Spleen (tissue), 11 donors: ENCODE measurements at regions not wholly inside any gene's neighbourhood (a gene's known extent, or its start where the extent isn't known, plus 50 kb on each side); places are given as distances from the start of the nearest gene placed in this dataset.

Experiments
- DNase-seq: peaks from one replicate; pipeline ENCODE4 v3.0.0-alpha.2; 2020
- H3K27ac ChIP-seq, 8 donors: fragments of 200-600 bp; sonication (generic) in 7 of 8; 1 replicate in 4 of 8; 2 replicates in 4 of 8; pipeline versions ENCODE4 v1.5.0 to v1.8.0; 2016 to 2021; ENCODE audit warnings: inconsistent platforms in 4 of 8, mild to moderate bottlenecking in 4 of 8, moderate library complexity in 1 of 8
- H3K27me3 ChIP-seq, 7 donors: fragments of 200-600 bp; sonication (generic) in 6 of 7; replicated peaks in 1 of 7; 1 replicate in 4 of 7; 2 replicates in 3 of 7; pipeline versions ENCODE4 v1.5.0 to v1.8.0; 2016 to 2021; ENCODE audit warnings: inconsistent platforms in 3 of 7, mild to moderate bottlenecking in 1 of 7
- H3K36me3 ChIP-seq, 6 donors: fragments of 200-600 bp; sonication (generic) in 5 of 6; 1 replicate in 4 of 6; 2 replicates in 2 of 6; pipeline versions ENCODE4 v1.5.0 to v1.8.0; 2016 to 2021; ENCODE audit warnings: inconsistent platforms in 2 of 6
- H3K4me1 ChIP-seq, 6 donors: fragments of 200-600 bp; sonication (generic) in 5 of 6; 1 replicate in 3 of 6; 2 replicates in 3 of 6; pipeline versions ENCODE4 v1.5.0 to v1.8.0; 2016 to 2021; ENCODE audit warnings: inconsistent platforms in 3 of 6
- H3K4me3 ChIP-seq, 8 donors: fragments of 200-600 bp; sonication (generic) in 7 of 8; 1 replicate in 4 of 8; 2 replicates in 4 of 8; pipeline versions ENCODE4 v1.5.0 to v1.8.0; 2016 to 2021; ENCODE audit warnings: inconsistent platforms in 4 of 8, mild to moderate bottlenecking in 4 of 8, moderate library complexity in 2 of 8
- H3K9me3 ChIP-seq, 8 donors: fragments of 200-600 bp; sonication (generic) in 7 of 8; 1 replicate in 4 of 8; 2 replicates in 4 of 8; pipeline versions ENCODE4 v1.5.0 to v1.8.0; 2016 to 2021; ENCODE audit warnings: inconsistent platforms in 4 of 8
- POLR2A ChIP-seq, 3 donors: fragments of 450-650 bp; IDR thresholded peaks; one replicate each; pipeline ENCODE4 v1.5.1; 2017; ENCODE audit warnings: antibody characterized with exemption in 3 of 3, mild to moderate bottlenecking in 1 of 3
- POLR2AphosphoS5 ChIP-seq, 3 donors: sonication (generic); formaldehyde crosslinking; IDR thresholded peaks; one replicate each; pipeline ENCODE4 v1.5.1; 2017; ENCODE audit warnings: antibody characterized with exemption in 3 of 3
- WGBS, 5 donors: extraction: QIAGEN DNeasy Blood & Tissue Kit in 3 of 5; methylation state at CpG; one replicate each; pipeline versions ENCODE4 v1.1.5 to v1.1.7; 2013 to 2018; 5-methylcytosine and 5-hydroxymethylcytosine counted together
- intact Hi-C: fragments of 100-400 bp; cut with DNase I; formaldehyde crosslinking; loops from one replicate; pipeline ENCODE4 v1.15.0; 2023; ENCODE audit warnings: low total_unique reads
- TF ChIP-seq, protein P1 (sequence below), 11 experiments: fragments of 200-600 bp in 7 of 11; fragments of 450-650 bp in 4 of 11; sonication (generic) in 4 of 11; IDR thresholded peaks in 8 of 11; conservative IDR thresholded peaks in 3 of 11; 1 replicate in 7 of 11; 2 replicates in 4 of 11; pipeline versions ENCODE4 v1.4.0 to v1.8.0; 2016 to 2021; ENCODE audit warnings: antibody characterized with exemption in 11 of 11, inconsistent platforms in 4 of 11, mild to moderate bottlenecking in 1 of 11
- donor health status: healthy with polysubstance abuse.
- donor health status: DM: no; HTN: no; CAD: no; lungs with moderate emphysema.
- donor health status: DM: no; HTN: no; CAD: no.
- donor health status: Bipolar disorder and iron deficiency.
- donor health status: healthy.
- donor health status: DM: no; HTN: no; CAD: no.
- donor health status: DM: yes; HTN: yes; CAD: no.

DNA sequence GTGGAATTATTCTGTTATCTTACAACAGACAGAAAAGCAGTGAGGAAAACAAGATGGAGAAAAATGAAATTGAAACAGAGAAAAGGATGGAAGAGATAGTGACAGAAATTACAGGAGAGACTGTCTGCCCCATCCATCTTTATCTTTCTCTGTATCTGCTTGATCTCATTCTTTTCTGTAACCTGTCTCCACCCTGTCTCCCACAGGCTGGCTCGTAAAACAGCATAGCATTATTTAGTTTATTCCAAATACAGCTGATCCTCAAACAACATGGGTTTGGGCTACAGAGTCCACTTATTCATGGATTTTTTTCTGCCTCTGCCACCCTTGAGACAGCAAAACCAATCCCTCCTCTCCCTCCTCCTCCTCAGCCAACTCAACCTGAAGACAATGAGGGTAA lies 482.3 kb upstream of the JARID2 start:
- Histone ChIP-seq H3K27me3 (no peaks in the 10 kb centered on the region), H3K4me1 (peaks cover 0 to 33% (median 3%) of the 10 kb centered on the region in 6 donors), H3K4me3 (no peak overlapping the region), H3K36me3 (no peaks in the 10 kb centered on the region), H3K27ac (no peak overlapping the region), H3K9me3 (no peaks in the 10 kb centered on the region)
- DNase-seq: no peak
- intact Hi-C loops: no loop called here
- no peak for TF ChIP-seq POLR2AphosphoS5 (IDR thresholded peaks at IDR 0.05)
- TF ChIP-seq, protein P1, sequence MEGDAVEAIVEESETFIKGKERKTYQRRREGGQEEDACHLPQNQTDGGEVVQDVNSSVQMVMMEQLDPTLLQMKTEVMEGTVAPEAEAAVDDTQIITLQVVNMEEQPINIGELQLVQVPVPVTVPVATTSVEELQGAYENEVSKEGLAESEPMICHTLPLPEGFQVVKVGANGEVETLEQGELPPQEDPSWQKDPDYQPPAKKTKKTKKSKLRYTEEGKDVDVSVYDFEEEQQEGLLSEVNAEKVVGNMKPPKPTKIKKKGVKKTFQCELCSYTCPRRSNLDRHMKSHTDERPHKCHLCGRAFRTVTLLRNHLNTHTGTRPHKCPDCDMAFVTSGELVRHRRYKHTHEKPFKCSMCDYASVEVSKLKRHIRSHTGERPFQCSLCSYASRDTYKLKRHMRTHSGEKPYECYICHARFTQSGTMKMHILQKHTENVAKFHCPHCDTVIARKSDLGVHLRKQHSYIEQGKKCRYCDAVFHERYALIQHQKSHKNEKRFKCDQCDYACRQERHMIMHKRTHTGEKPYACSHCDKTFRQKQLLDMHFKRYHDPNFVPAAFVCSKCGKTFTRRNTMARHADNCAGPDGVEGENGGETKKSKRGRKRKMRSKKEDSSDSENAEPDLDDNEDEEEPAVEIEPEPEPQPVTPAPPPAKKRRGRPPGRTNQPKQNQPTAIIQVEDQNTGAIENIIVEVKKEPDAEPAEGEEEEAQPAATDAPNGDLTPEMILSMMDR (IDR thresholded peaks at IDR 0.05 in 8 of 11, conservative IDR thresholded peaks at IDR 0.05 in 3 of 11): no peak
- TF ChIP-seq POLR2A (IDR thresholded peaks at IDR 0.05): no peak
- 86 to 100% (median 95%) methylated on average over 1 of the region's 1 CpG for WGBS, 5 donors

DNA sequence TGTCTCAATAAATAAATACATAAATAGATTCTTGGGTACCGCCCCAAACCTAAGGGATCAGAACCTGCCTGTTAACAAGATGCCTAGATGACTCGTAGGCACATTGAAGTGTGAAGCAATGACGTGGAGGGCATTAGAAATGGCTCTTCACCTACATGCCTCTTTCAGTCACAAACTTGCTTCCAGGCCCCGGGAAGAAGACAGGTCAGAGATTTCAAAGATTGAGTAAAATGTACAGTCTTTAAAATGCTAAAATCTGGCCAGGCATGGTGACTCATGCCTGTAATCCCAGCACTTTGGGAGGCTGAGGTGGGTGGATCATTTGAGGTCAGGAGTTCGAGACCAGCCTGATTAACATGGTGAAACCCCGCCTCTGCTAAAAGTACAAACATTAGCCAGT lies 480.8 kb upstream of the JARID2 start:
- TF ChIP-seq, protein P1 (IDR thresholded peaks at IDR 0.05 in 8 of 11, conservative IDR thresholded peaks at IDR 0.05 in 3 of 11): no peak
- TF ChIP-seq POLR2A (IDR thresholded peaks at IDR 0.05) (no peak), POLR2AphosphoS5 (IDR thresholded peaks at IDR 0.05) (no peak)
- 85 to 94% (median 91%) methylated on average over 6 of the region's 6 CpGs for WGBS, 5 donors
- no peaks in the 10 kb centered on the region for H3K9me3 ChIP-seq
- H3K4me1 ChIP-seq: peaks cover 0 to 26% (median 3%) of the 10 kb centered on the region in 6 donors
- H3K4me3 ChIP-seq: no peak overlapping the region
- DNase-seq: no peak
- intact Hi-C loops: no loop called here
- H3K36me3 ChIP-seq: no peaks in the 10 kb centered on the region
- no peaks in the 10 kb centered on the region for H3K27me3 ChIP-seq
- no peak overlapping the region for H3K27ac ChIP-seq

DNA sequence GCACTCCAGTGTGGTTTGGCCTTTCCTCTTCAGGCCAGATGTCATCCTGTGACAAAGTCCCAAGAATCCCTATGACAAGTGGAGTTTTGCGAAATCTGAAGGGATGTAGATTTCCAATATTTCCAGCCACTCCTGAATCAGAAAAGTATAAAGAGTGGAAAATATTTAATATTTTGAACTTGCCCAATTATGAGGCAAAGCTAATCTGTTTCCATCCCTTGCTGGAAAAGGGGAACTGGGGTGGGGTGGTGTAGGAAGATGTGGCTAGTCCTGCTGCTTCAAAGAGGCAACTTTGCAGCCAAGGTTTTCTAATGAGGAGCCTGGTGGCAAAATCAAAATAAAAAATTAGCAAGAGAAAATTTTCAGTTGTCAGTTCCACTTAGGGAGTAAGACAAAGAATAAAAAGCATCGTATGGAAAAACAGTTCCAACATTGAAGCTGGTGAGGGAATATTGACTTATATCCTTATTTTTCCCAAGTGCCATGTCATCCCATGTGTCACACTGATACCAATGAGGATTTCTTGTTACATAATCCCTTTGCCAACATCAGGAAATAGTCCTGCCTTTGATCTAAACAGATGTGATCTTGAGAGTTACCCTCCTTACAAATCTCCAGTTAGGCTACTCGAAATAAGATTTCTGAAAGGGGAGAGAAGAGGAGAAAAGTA lies 480.0 kb upstream of the JARID2 start:
- no peak for TF ChIP-seq POLR2A (IDR thresholded peaks at IDR 0.05)
- no peak for TF ChIP-seq POLR2AphosphoS5 (IDR thresholded peaks at IDR 0.05)
- no peak for DNase-seq
- Histone ChIP-seq H3K27ac (no peak overlapping the region), H3K36me3 (no peaks in the 10 kb centered on the region), H3K27me3 (no peaks in the 10 kb centered on the region), H3K4me1 (peaks cover 0 to 26% (median 8%) of the 10 kb centered on the region in 6 donors), H3K9me3 (no peaks in the 10 kb centered on the region), H3K4me3 (no peak overlapping the region)
- intact Hi-C loops: no loop called here
- 73 to 92% (median 85%) methylated on average over 3 of the region's 3 CpGs for WGBS, 5 donors

DNA sequence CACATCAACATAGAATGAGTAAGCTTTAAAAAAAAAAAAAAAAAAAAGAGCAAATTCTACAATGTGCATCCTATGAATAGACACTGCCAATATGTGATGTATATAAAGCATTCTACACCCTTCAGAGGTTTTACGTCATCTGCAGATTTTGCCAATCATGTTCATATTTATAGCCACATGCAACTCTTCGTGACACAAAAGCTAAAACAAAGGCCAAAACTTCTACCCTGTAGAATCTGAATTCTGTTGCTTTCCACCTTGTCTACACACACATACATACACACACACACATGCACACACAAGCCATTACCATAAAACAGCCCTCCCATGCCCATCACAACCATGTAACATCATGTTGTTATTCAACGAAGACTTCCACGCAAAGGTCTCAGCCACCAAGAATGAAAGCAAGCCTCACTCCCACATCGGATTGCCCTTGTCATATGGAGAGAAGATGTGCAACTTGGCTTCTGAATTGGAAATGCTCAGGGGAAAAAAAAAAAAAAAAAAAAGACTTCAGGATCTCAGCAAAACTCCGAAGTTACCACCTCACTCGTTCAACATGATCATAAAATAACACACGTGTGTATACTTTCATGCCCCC lies 479.4 kb upstream of the JARID2 start:
- H3K9me3 ChIP-seq: no peaks in the 10 kb centered on the region
- peaks cover 0 to 27% (median 9%) of the 10 kb centered on the region in 6 donors for H3K4me1 ChIP-seq
- no peaks in the 10 kb centered on the region for H3K27me3 ChIP-seq
- intact Hi-C loops: no loop called here
- TF ChIP-seq POLR2A (IDR thresholded peaks at IDR 0.05): no peak
- TF ChIP-seq, protein P1 (IDR thresholded peaks at IDR 0.05 in 8 of 11, conservative IDR thresholded peaks at IDR 0.05 in 3 of 11): no peak
- no peak for TF ChIP-seq POLR2AphosphoS5 (IDR thresholded peaks at IDR 0.05)
- DNase-seq: no peak
- H3K4me3 ChIP-seq: no peak overlapping the region
- no peak overlapping the region for H3K27ac ChIP-seq
- no peaks in the 10 kb centered on the region for H3K36me3 ChIP-seq
- 91 to 95% (median 93%) methylated on average over 8 of the region's 8 CpGs for WGBS, 5 donors
